ENCODE measurements at regions not wholly inside any gene's neighbourhood (a gene's known extent, or its start where the extent isn't known, plus 50 kb on each side); places are given as distances from the start of the nearest gene placed in this dataset.

- TF ChIP-seq, protein P1, sequence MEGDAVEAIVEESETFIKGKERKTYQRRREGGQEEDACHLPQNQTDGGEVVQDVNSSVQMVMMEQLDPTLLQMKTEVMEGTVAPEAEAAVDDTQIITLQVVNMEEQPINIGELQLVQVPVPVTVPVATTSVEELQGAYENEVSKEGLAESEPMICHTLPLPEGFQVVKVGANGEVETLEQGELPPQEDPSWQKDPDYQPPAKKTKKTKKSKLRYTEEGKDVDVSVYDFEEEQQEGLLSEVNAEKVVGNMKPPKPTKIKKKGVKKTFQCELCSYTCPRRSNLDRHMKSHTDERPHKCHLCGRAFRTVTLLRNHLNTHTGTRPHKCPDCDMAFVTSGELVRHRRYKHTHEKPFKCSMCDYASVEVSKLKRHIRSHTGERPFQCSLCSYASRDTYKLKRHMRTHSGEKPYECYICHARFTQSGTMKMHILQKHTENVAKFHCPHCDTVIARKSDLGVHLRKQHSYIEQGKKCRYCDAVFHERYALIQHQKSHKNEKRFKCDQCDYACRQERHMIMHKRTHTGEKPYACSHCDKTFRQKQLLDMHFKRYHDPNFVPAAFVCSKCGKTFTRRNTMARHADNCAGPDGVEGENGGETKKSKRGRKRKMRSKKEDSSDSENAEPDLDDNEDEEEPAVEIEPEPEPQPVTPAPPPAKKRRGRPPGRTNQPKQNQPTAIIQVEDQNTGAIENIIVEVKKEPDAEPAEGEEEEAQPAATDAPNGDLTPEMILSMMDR (IDR thresholded peaks at IDR 0.05; ENCODE audit: insufficient read depth, missing control alignments) = peak; percentile 26
- no peak for FAIRE-seq
- peak; percentile 29 for DNase-seq (ENCODE audit: insufficient read length, low spot score)
These were observed 88.4 kb upstream of the ZNF492 start for GRCh38 chr19:22545751-22546150.

- no peak for DNase-seq (ENCODE audit: insufficient read length, low spot score)
- TF ChIP-seq, protein P1 (IDR thresholded peaks at IDR 0.05; ENCODE audit: insufficient read depth, missing control alignments) = no peak
- FAIRE-seq = no peak
These were observed 100.4 kb upstream of the ZNF492 start for GRCh38 chr19:22533761-22534160.

DNA sequence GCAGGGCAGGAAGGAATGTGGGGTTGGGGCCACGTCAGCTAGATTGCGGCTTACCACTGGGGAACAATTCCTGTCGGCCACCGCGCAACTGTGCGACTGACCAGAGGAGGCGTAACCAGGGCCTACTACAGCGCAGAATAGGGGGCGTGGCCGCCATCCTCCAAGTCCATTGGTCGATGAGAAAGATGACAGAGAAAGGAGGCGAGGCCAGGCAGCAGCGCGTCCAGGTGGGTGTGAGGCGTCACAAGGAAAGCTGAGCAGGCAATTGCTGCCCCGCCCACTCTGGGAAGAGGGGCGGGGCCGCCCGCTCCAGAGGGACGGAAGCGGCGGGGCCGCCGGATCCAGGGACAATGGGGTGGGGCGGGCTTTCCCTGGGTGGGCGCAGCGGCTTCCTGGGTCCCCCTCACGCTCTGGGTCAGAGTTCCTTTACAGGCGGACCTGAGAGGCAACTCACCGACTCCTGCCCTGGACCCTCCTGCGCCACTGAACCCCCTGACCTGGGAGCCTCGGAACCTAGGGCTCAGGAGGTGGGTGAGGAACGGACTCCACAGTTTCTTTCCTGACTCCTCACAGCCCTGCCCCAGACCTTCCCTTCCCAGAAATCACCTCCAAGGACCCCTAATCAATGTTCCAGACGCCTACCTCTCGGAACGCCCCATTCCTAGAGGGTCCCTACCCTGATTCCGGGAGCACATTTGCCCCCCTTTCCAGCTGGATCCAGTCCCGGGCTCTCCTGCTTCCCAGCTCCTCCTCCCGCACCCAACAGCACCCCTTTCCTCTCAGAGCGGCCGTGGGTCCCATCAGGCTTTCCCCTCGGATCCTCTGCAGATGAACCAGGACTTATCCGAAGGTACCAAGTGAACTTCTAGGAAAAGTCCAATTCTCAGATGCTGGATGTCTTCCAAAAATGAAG lies 101.5 kb upstream of the ZNF492 start:
- FAIRE-seq (no peak), DNase-seq (ENCODE audit: insufficient read length, low spot score) (no peak)
- TF ChIP-seq, protein P1 (IDR thresholded peaks at IDR 0.05; ENCODE audit: insufficient read depth, missing control alignments) = no peak

DNA sequence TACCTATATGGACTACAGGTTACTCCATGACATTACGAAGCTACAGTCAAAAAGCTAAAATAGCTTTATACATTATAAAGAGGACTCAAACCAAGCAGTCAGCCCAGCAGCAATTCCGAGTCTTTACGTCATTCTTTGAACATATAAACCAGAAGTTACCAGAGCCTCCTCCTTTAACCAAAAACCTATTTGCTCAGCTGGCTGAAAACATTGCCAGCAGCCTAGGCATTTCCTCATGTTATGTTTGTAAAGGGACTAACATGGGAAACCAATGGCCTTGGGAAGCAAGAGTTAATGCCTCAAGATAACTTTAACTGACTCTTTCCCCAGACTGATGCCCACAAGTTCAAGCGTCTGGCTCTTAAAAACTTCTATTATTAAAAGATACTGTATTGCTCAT lies 104.1 kb upstream of the ZNF492 start:
- TF ChIP-seq, protein P1 (IDR thresholded peaks at IDR 0.05; ENCODE audit: insufficient read depth, missing control alignments) = no peak
- DNase-seq (ENCODE audit: insufficient read length, low spot score) = no peak
- FAIRE-seq = no peak

GRCh38 chr19:22528956-22529355 lies 105.2 kb upstream of the ZNF492 start:
- TF ChIP-seq, protein P1 (IDR thresholded peaks at IDR 0.05; ENCODE audit: insufficient read depth, missing control alignments) = no peak
- FAIRE-seq = no peak
- DNase-seq (ENCODE audit: insufficient read length, low spot score) = no peak

DNA sequence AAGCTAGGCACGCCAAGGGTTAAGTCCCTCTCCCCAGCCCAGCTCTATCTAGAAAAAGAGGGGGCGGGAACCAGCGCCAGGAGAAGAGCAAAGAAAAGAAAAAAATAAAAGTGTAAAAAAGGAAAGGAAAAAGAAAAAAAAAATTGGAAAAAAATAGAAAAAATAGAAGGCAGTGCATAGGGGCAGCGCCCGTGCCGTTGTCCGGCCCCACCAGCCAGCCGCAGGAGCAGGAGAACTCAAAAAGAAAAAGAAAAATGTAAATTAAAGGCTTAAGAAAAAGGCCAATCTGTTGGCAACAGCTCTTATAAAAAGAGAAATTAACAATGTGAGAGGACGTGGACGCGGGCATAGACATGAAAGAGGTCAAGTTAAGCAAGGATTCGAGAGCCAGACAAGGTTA lies 105.4 kb upstream of the ZNF98 start:
- FAIRE-seq (no peak), DNase-seq (ENCODE audit: insufficient read length, low spot score) (no peak)
- TF ChIP-seq, protein P1 (IDR thresholded peaks at IDR 0.05; ENCODE audit: insufficient read depth, missing control alignments) = no peak

- FAIRE-seq (no peak), DNase-seq (ENCODE audit: insufficient read length, low spot score) (no peak)
- TF ChIP-seq, protein P1 (IDR thresholded peaks at IDR 0.05; ENCODE audit: insufficient read depth, missing control alignments) = no peak
These were observed 104.6 kb upstream of the ZNF98 start for GRCh38 chr19:22526661-22527272.

Measured in D721Med (cell line).